ENCODE measurements at regions not wholly inside any gene's neighbourhood (a gene's known extent, or its start where the extent isn't known, plus 50 kb on each side); places are given as distances from the start of the nearest gene placed in this dataset.
"Not testable (repeated sequence)": the region's sequence is repeated elsewhere in the genome, so short reads cannot be mapped to it uniquely, and the experiment has no call there.

- DNase-seq (ENCODE audit: low read depth in 4 of 4, low spot score in 3 of 4), result not testable (repeated sequence)
Measured at GRCh38 chr17:27090450-27091042, 203.4 kb upstream of the WSB1 start.

GRCh38 chr17:27091043-27091497 lies 202.8 kb upstream of the WSB1 start:
- no peak for DNase-seq (ENCODE audit: low read depth in 4 of 4, low spot score in 3 of 4)

- not testable (repeated sequence) for DNase-seq (ENCODE audit: low read depth in 4 of 4, low spot score in 3 of 4)
Measured at GRCh38 chr17:27094179-27094578, 199.7 kb upstream of the WSB1 start.

GRCh38 chr17:27095821-27096220 lies 198.1 kb upstream of the WSB1 start:
- not testable (repeated sequence) for DNase-seq (ENCODE audit: low read depth in 4 of 4, low spot score in 3 of 4)

GRCh38 chr17:27099266-27099665 lies 194.6 kb upstream of the WSB1 start:
- DNase-seq (ENCODE audit: low read depth in 4 of 4, low spot score in 3 of 4), result not testable (repeated sequence)

GRCh38 chr17:27104605-27105221 lies 189.2 kb upstream of the WSB1 start:
- not testable (repeated sequence) for DNase-seq (ENCODE audit: low read depth in 4 of 4, low spot score in 3 of 4)

- no peak for DNase-seq (ENCODE audit: low read depth in 4 of 4, low spot score in 3 of 4)
Measured at GRCh38 chr17:27105636-27106035, 188.3 kb upstream of the WSB1 start.

GRCh38 chr17:27106347-27106981 lies 187.4 kb upstream of the WSB1 start:
- no peak for DNase-seq (ENCODE audit: low read depth in 4 of 4, low spot score in 3 of 4)

- DNase-seq (ENCODE audit: low read depth in 4 of 4, low spot score in 3 of 4), result no peak
Measured at GRCh38 chr17:27106982-27107360, 186.9 kb upstream of the WSB1 start.

- DNase-seq (ENCODE audit: low read depth in 4 of 4, low spot score in 3 of 4), result not testable (repeated sequence)
Measured at GRCh38 chr17:27107386-27108328, 186.3 kb upstream of the WSB1 start.

GRCh38 chr17:27109346-27109745 lies 184.6 kb upstream of the WSB1 start:
- DNase-seq (ENCODE audit: low read depth in 4 of 4, low spot score in 3 of 4), result no peak

GRCh38 chr17:27153005-27153404 lies 140.9 kb upstream of the WSB1 start:
- DNase-seq (ENCODE audit: low read depth in 4 of 4, low spot score in 3 of 4), result no peak

GRCh38 chr17:27155866-27156265 lies 138.0 kb upstream of the WSB1 start:
- no peak for DNase-seq (ENCODE audit: low read depth in 4 of 4, low spot score in 3 of 4)

- DNase-seq (ENCODE audit: low read depth in 4 of 4, low spot score in 3 of 4), result no peak
Measured at GRCh38 chr17:27157297-27157696, 136.6 kb upstream of the WSB1 start.

- DNase-seq (ENCODE audit: low read depth in 4 of 4, low spot score in 3 of 4), result no peak
Measured at GRCh38 chr17:27157898-27158297, 136.0 kb upstream of the WSB1 start.

GRCh38 chr17:27158382-27158781 lies 135.5 kb upstream of the WSB1 start:
- no peak for DNase-seq (ENCODE audit: low read depth in 4 of 4, low spot score in 3 of 4)

GRCh38 chr17:27180322-27180721 lies 113.6 kb upstream of the WSB1 start:
- DNase-seq (ENCODE audit: low read depth in 4 of 4, low spot score in 3 of 4), result no peak

GRCh38 chr17:27181379-27181925 lies 112.5 kb upstream of the WSB1 start:
- DNase-seq (ENCODE audit: low read depth in 4 of 4, low spot score in 3 of 4), result not testable (repeated sequence)

- DNase-seq (ENCODE audit: low read depth in 4 of 4, low spot score in 3 of 4), result no peak
Measured at GRCh38 chr17:27181935-27182334, 112.0 kb upstream of the WSB1 start.

GRCh38 chr17:27197505-27197904 lies 96.4 kb upstream of the WSB1 start:
- not testable (repeated sequence) for DNase-seq (ENCODE audit: low read depth in 4 of 4, low spot score in 3 of 4)

- no peak for DNase-seq (ENCODE audit: low read depth in 4 of 4, low spot score in 3 of 4)
Measured at GRCh38 chr17:27199948-27200347, 94.0 kb upstream of the WSB1 start.

Measured in right renal pelvis (tissue), 4 donors.